CD14-positive monocyte (primary cell): ENCODE measurements at regions not wholly inside any gene's neighbourhood (a gene's known extent, or its start where the extent isn't known, plus 50 kb on each side); places are given as distances from the start of the nearest gene placed in this dataset.

Source experiments
- DNase-seq, 3 donors: peaks; one replicate each; pipeline ENCODE4 v3.0.0-alpha.2; 2011 to 2022
- H2AFZ ChIP-seq: 2 replicates; pipeline ENCODE4 v1.6.0; 2012; ENCODE audit warnings: mild to moderate bottlenecking, low read depth, low read length, inconsistent platforms; ENCODE audit not compliant: insufficient read depth, poor library complexity, severe bottlenecking
- H3K27ac ChIP-seq, 2 donors: 1 replicate in 1 of 2; 2 replicates in 1 of 2; pipeline ENCODE4 v1.5.1; 2012 to 2013; ENCODE audit warnings: low read length in 2 of 2, control low read depth in 1 of 2, inconsistent platforms in 1 of 2, low read depth in 1 of 2, mild to moderate bottlenecking in 1 of 2
- H3K27me3 ChIP-seq, 2 donors: one replicate each; pipeline versions ENCODE4 v1.6.0 to v1.6.1; 2011 to 2013; ENCODE audit warnings: low read length in 2 of 2; ENCODE audit not compliant: control insufficient read depth in 2 of 2, insufficient read depth in 2 of 2
- H3K36me3 ChIP-seq, 2 donors: replicated peaks in 1 of 2; 1 replicate in 1 of 2; 2 replicates in 1 of 2; pipeline versions ENCODE4 v1.5.1 to v1.6.1; 2012 to 2013; ENCODE audit warnings: low read length in 2 of 2, control low read depth in 1 of 2, inconsistent platforms in 1 of 2, mild to moderate bottlenecking in 1 of 2; ENCODE audit not compliant: insufficient read depth in 2 of 2, control insufficient read depth in 1 of 2
- H3K4me1 ChIP-seq, 2 donors: 1 replicate in 1 of 2; 2 replicates in 1 of 2; pipeline versions ENCODE4 v1.5.1 to v1.6.1; 2012 to 2013; ENCODE audit warnings: low read length in 2 of 2, control low read depth in 1 of 2, inconsistent platforms in 1 of 2, mild to moderate bottlenecking in 1 of 2, moderate library complexity in 1 of 2; ENCODE audit not compliant: insufficient read depth in 2 of 2, control insufficient read depth in 1 of 2
- H3K4me2 ChIP-seq: replicated peaks from 2 replicates; pipeline ENCODE3; 2012; ENCODE audit warnings: low read length, moderate library complexity, mild to moderate bottlenecking; ENCODE audit not compliant: poor library complexity, severe bottlenecking; ENCODE audit errors: extremely low read depth
- H3K4me3 ChIP-seq, 3 experiments: fragments of 200-600 bp in 1 of 3; sonication (generic) in 1 of 3; replicated peaks in 1 of 3; 1 replicate in 2 of 3; 2 replicates in 1 of 3; pipeline ENCODE4 v1.5.1; 2011 to 2013; ENCODE audit warnings: low read length in 3 of 3, mild to moderate bottlenecking in 3 of 3, control low read depth in 2 of 3, low read depth in 2 of 3, inconsistent platforms in 1 of 3, moderate library complexity in 1 of 3
- H3K79me2 ChIP-seq: 2 replicates; pipeline ENCODE4 v1.6.0; 2012; ENCODE audit warnings: mild to moderate bottlenecking, control low read depth, inconsistent platforms, low read length, moderate library complexity; ENCODE audit not compliant: insufficient read depth
- H3K9ac ChIP-seq: 2 replicates; pipeline ENCODE4 v1.6.0; 2017; ENCODE audit warnings: low read length, mild to moderate bottlenecking; ENCODE audit not compliant: insufficient read depth, poor library complexity, severe bottlenecking
- H3K9me3 ChIP-seq, 2 donors: replicated peaks in 1 of 2; 1 replicate in 1 of 2; 2 replicates in 1 of 2; pipeline versions ENCODE4 v1.5.1 to v1.6.1; 2012 to 2013; ENCODE audit warnings: low read length in 2 of 2, control low read depth in 1 of 2; ENCODE audit not compliant: control insufficient read depth in 1 of 2, insufficient read depth in 1 of 2
- H4K20me1 ChIP-seq: 2 replicates; pipeline ENCODE4 v1.6.0; 2012; ENCODE audit warnings: mild to moderate bottlenecking, low read length, control low read depth, moderate library complexity; ENCODE audit not compliant: insufficient read depth
- H3K27ac Mint-ChIP-seq, 7 donors: one replicate each; pipeline ENCODE4 v1.8.0; 2020; ENCODE audit warnings: mild to moderate bottlenecking in 7 of 7, mixed read lengths in 7 of 7, moderate library complexity in 6 of 7, inconsistent platforms in 2 of 7
- H3K27me3 Mint-ChIP-seq, 3 donors: one replicate each; pipeline ENCODE4 v1.8.0; 2021 to 2022; ENCODE audit warnings: low read depth in 3 of 3, mild to moderate bottlenecking in 3 of 3, mixed read lengths in 3 of 3, moderate library complexity in 3 of 3, inconsistent platforms in 1 of 3
- H3K36me3 Mint-ChIP-seq, 2 donors: one replicate each; pipeline ENCODE4 v1.8.0; 2020; ENCODE audit warnings: mixed read lengths in 2 of 2, inconsistent platforms in 1 of 2, mild to moderate bottlenecking in 1 of 2
- H3K4me1 Mint-ChIP-seq: one replicate; pipeline ENCODE4 v1.8.0; 2020; ENCODE audit warnings: mild to moderate bottlenecking, mixed read lengths
- H3K4me3 Mint-ChIP-seq, 2 donors: one replicate each; pipeline ENCODE4 v1.8.0; 2020; ENCODE audit warnings: mild to moderate bottlenecking in 2 of 2, mixed read lengths in 2 of 2, moderate library complexity in 1 of 2
- H3K9me3 Mint-ChIP-seq, 7 donors: one replicate each; pipeline ENCODE4 v1.8.0; 2020 to 2022; ENCODE audit warnings: mixed read lengths in 7 of 7, mild to moderate bottlenecking in 6 of 7, moderate library complexity in 6 of 7, inconsistent platforms in 2 of 7
- WGBS: methylation state at CpG from one replicate; pipeline ENCODE4 v1.1.5; 2013; ENCODE audit warnings: missing lambda C conversion rate; ENCODE audit not compliant: insufficient coverage; 5-methylcytosine and 5-hydroxymethylcytosine counted together
- intact Hi-C, 2 donors: fragments of 100-400 bp; cut with micrococcal nuclease; formaldehyde crosslinking; loops; one replicate each; pipeline versions ENCODE4 v1.15.0 to v1.15.1; 2023
- TF ChIP-seq, protein P1 (sequence below): fragments of 200-600 bp; IDR thresholded peaks from one replicate; pipeline ENCODE4 v1.8.0; 2022; ENCODE audit warnings: antibody characterized with exemption, mild to moderate bottlenecking

DNA sequence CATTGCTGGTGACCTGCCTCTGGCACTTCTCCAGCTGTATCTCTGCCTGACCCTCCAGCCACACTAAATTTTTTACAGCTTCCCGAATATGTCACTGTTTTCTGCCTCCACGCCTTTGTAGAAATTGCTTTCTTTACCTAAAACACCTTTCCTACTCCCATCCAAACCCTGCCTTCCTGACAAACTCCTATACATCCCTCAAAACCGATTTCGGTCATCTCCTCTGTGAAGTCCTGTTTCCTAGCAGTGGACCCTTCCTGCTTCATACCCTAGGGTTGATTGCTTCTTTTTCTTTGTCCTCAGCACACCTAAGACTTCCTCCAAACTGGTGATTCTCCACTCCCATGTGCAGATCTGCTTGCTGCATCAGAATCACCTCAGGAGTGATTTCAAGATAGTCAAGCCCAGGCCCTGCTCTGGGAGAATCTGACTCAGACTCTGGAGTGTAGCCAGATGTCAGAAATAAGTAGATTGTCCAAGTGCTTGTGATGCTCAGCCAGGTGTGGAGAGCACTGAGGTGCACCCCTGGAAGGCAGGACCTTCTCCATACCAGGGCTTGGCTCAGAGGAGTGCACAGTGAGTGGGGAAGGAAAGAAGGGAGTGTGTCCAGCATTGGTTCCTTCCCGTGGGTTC lies 184.2 kb downstream of the COPRS start:
- 77% methylated on average over 5 of the region's 5 CpGs for WGBS
- no peaks in the 10 kb centered on the region for H3K79me2 ChIP-seq

DNA sequence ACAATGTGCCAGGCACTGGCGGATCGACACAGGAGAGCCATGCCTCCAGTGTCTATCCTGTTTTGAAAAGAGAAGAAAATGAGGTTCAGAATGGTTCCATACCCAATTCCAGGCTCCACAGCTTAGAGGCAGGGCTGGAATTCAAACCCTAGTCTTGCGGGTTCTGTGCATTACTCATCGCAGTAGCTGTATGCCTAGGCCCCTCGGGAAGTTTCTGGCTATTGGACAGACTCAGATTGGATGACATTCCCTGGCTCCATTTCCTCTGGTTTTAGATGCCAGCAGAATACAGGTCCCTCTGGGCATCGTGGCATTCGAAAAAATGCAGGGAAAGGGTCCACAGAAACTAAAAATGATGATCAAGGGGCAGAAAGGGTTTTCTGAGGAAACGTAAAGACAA lies 184.7 kb downstream of the COPRS start:
- Mint-ChIP-seq H3K27me3 (peaks cover 5 to 15% (median 8%) of the 10 kb centered on the region in 3 donors), H3K9me3 (peaks cover 0 to 21% (median 8%) of the 10 kb centered on the region in 7 donors), H3K36me3 (no peaks in the 10 kb centered on the region), H3K4me1 (peaks cover 4% of the 10 kb centered on the region), H3K4me3 (no peak overlapping the region), H3K27ac (no peak overlapping the region)
- Histone ChIP-seq H2AFZ (no peak overlapping the region), H3K36me3 (no peaks in the 10 kb centered on the region), H3K4me1 (peaks cover 0 to 5% of the 10 kb centered on the region in 2 donors), H3K27me3 (no peaks in the 10 kb centered on the region), H3K9ac (no peak overlapping the region), H3K4me3 (no peak overlapping the region), H4K20me1 (no peaks in the 10 kb centered on the region), H3K79me2 (no peaks in the 10 kb centered on the region), H3K9me3 (peaks cover 0 to 7% of the 10 kb centered on the region in 2 donors), H3K4me2 (no peak overlapping the region), H3K27ac (no peak overlapping the region)
- TF ChIP-seq, protein P1, sequence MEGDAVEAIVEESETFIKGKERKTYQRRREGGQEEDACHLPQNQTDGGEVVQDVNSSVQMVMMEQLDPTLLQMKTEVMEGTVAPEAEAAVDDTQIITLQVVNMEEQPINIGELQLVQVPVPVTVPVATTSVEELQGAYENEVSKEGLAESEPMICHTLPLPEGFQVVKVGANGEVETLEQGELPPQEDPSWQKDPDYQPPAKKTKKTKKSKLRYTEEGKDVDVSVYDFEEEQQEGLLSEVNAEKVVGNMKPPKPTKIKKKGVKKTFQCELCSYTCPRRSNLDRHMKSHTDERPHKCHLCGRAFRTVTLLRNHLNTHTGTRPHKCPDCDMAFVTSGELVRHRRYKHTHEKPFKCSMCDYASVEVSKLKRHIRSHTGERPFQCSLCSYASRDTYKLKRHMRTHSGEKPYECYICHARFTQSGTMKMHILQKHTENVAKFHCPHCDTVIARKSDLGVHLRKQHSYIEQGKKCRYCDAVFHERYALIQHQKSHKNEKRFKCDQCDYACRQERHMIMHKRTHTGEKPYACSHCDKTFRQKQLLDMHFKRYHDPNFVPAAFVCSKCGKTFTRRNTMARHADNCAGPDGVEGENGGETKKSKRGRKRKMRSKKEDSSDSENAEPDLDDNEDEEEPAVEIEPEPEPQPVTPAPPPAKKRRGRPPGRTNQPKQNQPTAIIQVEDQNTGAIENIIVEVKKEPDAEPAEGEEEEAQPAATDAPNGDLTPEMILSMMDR = no peak
- DNase-seq = no peak
- WGBS = 94% methylated on average over 7 of the region's 8 CpGs
- intact Hi-C loops = no loop called here

More for the DNA sequence above, 184.2 kb downstream of the COPRS start:
- H3K27ac Mint-ChIP-seq = no peak overlapping the region
- no peak for DNase-seq
- H3K27me3 ChIP-seq = no peaks in the 10 kb centered on the region
- intact Hi-C loops = no loop called here
- no peak overlapping the region for H3K27ac ChIP-seq
- H3K9me3 ChIP-seq = peaks cover 0 to 7% of the 10 kb centered on the region in 2 donors
- TF ChIP-seq, protein P1 = no peak
- no peak overlapping the region for H3K4me2 ChIP-seq
- peaks cover 5% of the 10 kb centered on the region for H3K4me1 Mint-ChIP-seq
- H3K4me3 ChIP-seq = no peak overlapping the region
- no peaks in the 10 kb centered on the region for H4K20me1 ChIP-seq
- no peak overlapping the region for H2AFZ ChIP-seq
- no peaks in the 10 kb centered on the region for H3K36me3 ChIP-seq
- H3K9me3 Mint-ChIP-seq = peaks cover 0 to 18% (median 8%) of the 10 kb centered on the region in 7 donors
- peaks cover 2 to 7% of the 10 kb centered on the region in 2 donors for H3K4me1 ChIP-seq
- H3K9ac ChIP-seq = no peak overlapping the region
- no peak overlapping the region for H3K4me3 Mint-ChIP-seq
- H3K27me3 Mint-ChIP-seq = peaks cover 5 to 15% (median 8%) of the 10 kb centered on the region in 3 donors
- no peaks in the 10 kb centered on the region for H3K36me3 Mint-ChIP-seq
